DMS79 (cell line): ENCODE measurements at regions not wholly inside any gene's neighbourhood (a gene's known extent, or its start where the extent isn't known, plus 50 kb on each side); places are given as distances from the start of the nearest gene placed in this dataset.

Source experiments
- DNase-seq: peaks from one replicate; lab custom pipeline; 2025; lab: John Stamatoyannopoulos, UW

GRCh38 chr6:144725736-144726522 is 440.8 kb downstream of the UTRN start:
- no peak for DNase-seq

GRCh38 chr6:144728804-144729203 is 443.7 kb downstream of the UTRN start:
- DNase-seq = no peak

- no peak for DNase-seq
Observed at GRCh38 chr6:144729502-144729901, 444.4 kb downstream of the UTRN start.

GRCh38 chr6:144730088-144730645 is 445.0 kb downstream of the UTRN start:
- DNase-seq = no peak

GRCh38 chr6:144731229-144731628 is 446.1 kb downstream of the UTRN start:
- no peak for DNase-seq

GRCh38 chr6:144736763-144737162 is 451.6 kb downstream of the UTRN start:
- no peak for DNase-seq

GRCh38 chr6:144737998-144738397 is 452.9 kb downstream of the UTRN start:
- DNase-seq = no peak

- DNase-seq = no peak
Observed at GRCh38 chr6:144739873-144740272, 454.7 kb downstream of the UTRN start.

- no peak for DNase-seq
Observed at GRCh38 chr6:144741659-144742058, 456.5 kb downstream of the UTRN start.

GRCh38 chr6:144742779-144743178 is 457.6 kb downstream of the UTRN start:
- DNase-seq = no peak

GRCh38 chr6:144744720-144745119 is 459.6 kb downstream of the UTRN start:
- no peak for DNase-seq

GRCh38 chr6:144745439-144745838 is 460.3 kb downstream of the UTRN start:
- DNase-seq = no peak

GRCh38 chr6:144746902-144747469 is 461.9 kb downstream of the UTRN start:
- DNase-seq = no peak

- no peak for DNase-seq
Observed at GRCh38 chr6:144749263-144749662, 464.1 kb downstream of the UTRN start.

- DNase-seq = no peak
Observed at GRCh38 chr6:144753023-144753705, 468.0 kb downstream of the UTRN start.

- no peak for DNase-seq
Observed at GRCh38 chr6:144756469-144756868, 471.3 kb downstream of the UTRN start.

- no peak for DNase-seq
Observed at GRCh38 chr6:144757299-144757698, 472.2 kb downstream of the UTRN start.

GRCh38 chr6:144757730-144758129 is 472.6 kb downstream of the UTRN start:
- no peak for DNase-seq

- DNase-seq = no peak
Observed at GRCh38 chr6:144758602-144759001, 473.5 kb downstream of the UTRN start.

- DNase-seq = no peak
Observed at GRCh38 chr6:144762469-144762868, 477.3 kb downstream of the UTRN start.

GRCh38 chr6:144767051-144767450 is 481.9 kb downstream of the UTRN start:
- no peak for DNase-seq

GRCh38 chr6:144768551-144769075 is 483.5 kb downstream of the UTRN start:
- DNase-seq = no peak

- no peak for DNase-seq
Observed at GRCh38 chr6:144769142-144769541, 484.0 kb downstream of the UTRN start.
